ENCODE measurements at regions not wholly inside any gene's neighbourhood (a gene's known extent, or its start where the extent isn't known, plus 50 kb on each side); places are given as distances from the start of the nearest gene placed in this dataset.

DNA sequence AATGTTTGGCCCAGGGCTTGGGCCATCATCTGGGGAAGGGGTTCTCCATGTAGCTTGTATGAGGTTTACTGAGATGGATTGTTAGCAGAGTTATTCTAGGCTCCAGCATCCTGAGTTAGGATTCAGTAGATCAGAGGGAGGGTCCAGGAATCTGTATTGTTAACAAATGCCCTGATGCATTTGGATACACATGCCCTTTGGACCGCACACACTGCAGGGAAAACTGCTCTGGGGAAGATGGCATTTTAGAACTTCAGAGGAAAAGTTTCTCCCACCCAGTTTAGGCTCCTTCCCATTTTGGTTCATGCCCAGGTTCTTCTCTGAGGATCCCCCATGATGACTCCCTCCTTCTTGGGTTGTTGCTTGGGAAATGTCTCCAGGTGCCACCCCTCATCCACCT is 193.3 kb downstream of the KTN1 start:
- no peak for DNase-seq (ENCODE audit: low spot score in 2 of 2)

DNA sequence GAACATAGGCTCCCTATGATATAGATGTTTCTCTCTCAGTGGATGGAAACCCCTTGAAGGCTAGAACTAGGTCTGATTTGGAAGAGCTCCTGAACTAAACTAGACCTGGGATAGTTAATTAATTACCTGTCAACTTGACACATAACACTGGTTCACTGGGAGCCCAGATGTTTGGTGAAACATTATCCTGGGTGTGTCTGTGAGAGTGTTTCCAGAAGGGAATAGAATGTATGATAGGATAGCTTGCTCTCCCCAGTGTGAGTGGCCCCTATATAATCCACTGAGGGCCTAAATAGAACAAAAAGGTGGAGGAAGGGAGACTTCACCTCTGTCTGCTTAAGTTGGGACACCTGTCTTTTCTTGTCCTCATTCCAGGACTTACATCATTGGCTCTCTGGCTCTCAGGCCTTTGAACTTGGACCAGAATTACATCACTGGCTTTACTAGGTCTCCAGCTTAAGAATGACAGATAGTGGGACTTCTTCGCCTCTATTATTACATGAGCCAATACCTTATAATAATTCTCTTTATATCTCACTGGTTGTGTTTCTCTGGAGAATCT is 194.1 kb downstream of the KTN1 start:
- Histone ChIP-seq H3K36me3 (no peaks in the 10 kb centered on the region), H3K27ac (no peak overlapping the region), H3K4me1 (peaks cover 3% of the 10 kb centered on the region), H3K9me3 (no peaks in the 10 kb centered on the region), H3K4me3 (no peak overlapping the region), H3K27me3 (no peaks in the 10 kb centered on the region)
- no peak for DNase-seq (ENCODE audit: low spot score in 2 of 2)
- WGBS, result 95% methylated on average over 1 of the region's 1 CpG
- TF ChIP-seq POLR2AphosphoS5 (IDR thresholded peaks at IDR 0.05) (no peak), POLR2A (IDR thresholded peaks at IDR 0.05) (no peak), EP300 (IDR thresholded peaks at IDR 0.05) (no peak)
- TF ChIP-seq, protein P1, sequence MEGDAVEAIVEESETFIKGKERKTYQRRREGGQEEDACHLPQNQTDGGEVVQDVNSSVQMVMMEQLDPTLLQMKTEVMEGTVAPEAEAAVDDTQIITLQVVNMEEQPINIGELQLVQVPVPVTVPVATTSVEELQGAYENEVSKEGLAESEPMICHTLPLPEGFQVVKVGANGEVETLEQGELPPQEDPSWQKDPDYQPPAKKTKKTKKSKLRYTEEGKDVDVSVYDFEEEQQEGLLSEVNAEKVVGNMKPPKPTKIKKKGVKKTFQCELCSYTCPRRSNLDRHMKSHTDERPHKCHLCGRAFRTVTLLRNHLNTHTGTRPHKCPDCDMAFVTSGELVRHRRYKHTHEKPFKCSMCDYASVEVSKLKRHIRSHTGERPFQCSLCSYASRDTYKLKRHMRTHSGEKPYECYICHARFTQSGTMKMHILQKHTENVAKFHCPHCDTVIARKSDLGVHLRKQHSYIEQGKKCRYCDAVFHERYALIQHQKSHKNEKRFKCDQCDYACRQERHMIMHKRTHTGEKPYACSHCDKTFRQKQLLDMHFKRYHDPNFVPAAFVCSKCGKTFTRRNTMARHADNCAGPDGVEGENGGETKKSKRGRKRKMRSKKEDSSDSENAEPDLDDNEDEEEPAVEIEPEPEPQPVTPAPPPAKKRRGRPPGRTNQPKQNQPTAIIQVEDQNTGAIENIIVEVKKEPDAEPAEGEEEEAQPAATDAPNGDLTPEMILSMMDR (IDR thresholded peaks at IDR 0.05), result no peak

More for the DNA sequence above, 193.3 kb downstream of the KTN1 start:
- H3K27ac ChIP-seq, result no peak overlapping the region
- H3K4me1 ChIP-seq, result peaks cover 3% of the 10 kb centered on the region
- TF ChIP-seq POLR2AphosphoS5 (IDR thresholded peaks at IDR 0.05), result no peak
- TF ChIP-seq EP300 (IDR thresholded peaks at IDR 0.05), result no peak
- TF ChIP-seq, protein P1 (IDR thresholded peaks at IDR 0.05), result no peak
- no peak for TF ChIP-seq POLR2A (IDR thresholded peaks at IDR 0.05)
- no peaks in the 10 kb centered on the region for H3K36me3 ChIP-seq
- H3K9me3 ChIP-seq, result no peaks in the 10 kb centered on the region
- no peak overlapping the region for H3K4me3 ChIP-seq
- H3K27me3 ChIP-seq, result no peaks in the 10 kb centered on the region
- WGBS, result 89% methylated on average over 1 of the region's 1 CpG

DNA sequence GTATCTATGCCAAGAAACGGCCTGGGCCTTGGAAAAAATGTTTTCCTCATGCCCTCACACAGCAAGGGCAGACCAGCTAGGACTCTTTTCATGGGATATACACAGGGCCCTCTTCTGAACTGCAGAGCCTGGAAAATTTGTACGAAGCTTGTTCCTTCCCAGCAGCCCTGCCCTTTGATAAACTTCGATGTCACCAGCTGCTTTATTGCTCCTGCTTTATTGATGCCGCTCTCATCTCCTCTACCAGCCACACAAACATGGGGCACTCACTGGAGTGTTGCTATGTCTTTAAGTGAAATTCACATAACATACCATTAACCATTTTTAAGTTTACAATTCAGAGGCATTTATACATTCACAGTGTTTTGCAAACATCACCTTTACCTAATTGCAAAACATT is 197.9 kb downstream of the KTN1 start:
- DNase-seq (ENCODE audit: low spot score in 2 of 2), result no peak
- TF ChIP-seq POLR2AphosphoS5 (IDR thresholded peaks at IDR 0.05) (no peak), EP300 (IDR thresholded peaks at IDR 0.05) (no peak), POLR2A (IDR thresholded peaks at IDR 0.05) (no peak)
- TF ChIP-seq, protein P1 (IDR thresholded peaks at IDR 0.05), result no peak
- Histone ChIP-seq H3K9me3 (no peaks in the 10 kb centered on the region), H3K27me3 (no peaks in the 10 kb centered on the region), H3K4me3 (no peak overlapping the region), H3K27ac (no peak overlapping the region), H3K36me3 (no peaks in the 10 kb centered on the region), H3K4me1 (peaks cover 15% of the 10 kb centered on the region)
- WGBS, result 63% methylated on average over 4 of the region's 4 CpGs

DNA sequence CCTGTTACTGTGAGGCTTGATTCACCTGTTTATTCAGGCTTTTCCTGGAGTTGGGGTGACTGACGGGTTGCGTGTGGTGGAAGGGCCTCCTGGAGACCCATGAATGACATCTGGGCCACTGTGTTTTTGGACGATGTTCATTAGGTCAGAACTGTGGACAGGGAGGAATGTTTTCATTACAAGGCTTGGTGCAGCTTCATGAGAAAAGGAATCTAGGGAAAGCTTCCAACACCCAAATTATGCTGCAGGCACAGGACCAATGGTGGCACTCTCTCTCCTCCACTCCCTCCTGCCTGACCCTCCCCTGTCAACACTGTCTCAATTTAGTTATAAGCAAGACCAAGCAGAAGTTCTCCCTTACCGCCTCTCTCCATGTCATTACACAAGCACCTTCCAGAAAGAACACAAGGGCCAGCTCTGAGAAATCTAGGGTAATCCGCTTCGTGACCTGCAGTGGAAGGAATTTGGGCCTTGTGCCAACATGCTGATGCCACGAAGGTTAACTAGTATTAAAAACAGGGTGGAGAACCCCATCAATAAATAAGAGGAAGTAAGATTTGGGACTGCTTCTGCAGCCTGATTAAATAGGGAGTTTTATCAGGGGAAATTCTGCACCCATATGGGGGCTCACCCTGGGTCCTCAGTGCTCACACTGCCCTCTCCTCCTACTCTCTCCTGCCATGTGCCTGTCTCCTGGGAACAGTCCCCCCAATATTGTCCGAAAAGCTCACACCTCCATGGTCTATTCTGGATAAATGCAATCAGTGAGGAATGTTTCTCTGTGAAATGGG is 200.3 kb downstream of the KTN1 start:
- H3K9me3 ChIP-seq, result no peaks in the 10 kb centered on the region
- peaks cover 15% of the 10 kb centered on the region for H3K4me1 ChIP-seq
- H3K27me3 ChIP-seq, result no peaks in the 10 kb centered on the region
- TF ChIP-seq EP300 (IDR thresholded peaks at IDR 0.05), result no peak
- TF ChIP-seq POLR2A (IDR thresholded peaks at IDR 0.05), result no peak
- peak in 1 of 3 donors; percentile 55 for TF ChIP-seq POLR2AphosphoS5 (IDR thresholded peaks at IDR 0.05)
- TF ChIP-seq, protein P1 (IDR thresholded peaks at IDR 0.05), result no peak
- H3K27ac ChIP-seq, result peak overlapping the region; percentile 17
- whole genome bisulfite sequencing, result 22% methylated on average over 8 of the region's 8 CpGs
- H3K4me3 ChIP-seq, result no peak overlapping the region
- no peak for DNase-seq (ENCODE audit: low spot score in 2 of 2)
- no peaks in the 10 kb centered on the region for H3K36me3 ChIP-seq

DNA sequence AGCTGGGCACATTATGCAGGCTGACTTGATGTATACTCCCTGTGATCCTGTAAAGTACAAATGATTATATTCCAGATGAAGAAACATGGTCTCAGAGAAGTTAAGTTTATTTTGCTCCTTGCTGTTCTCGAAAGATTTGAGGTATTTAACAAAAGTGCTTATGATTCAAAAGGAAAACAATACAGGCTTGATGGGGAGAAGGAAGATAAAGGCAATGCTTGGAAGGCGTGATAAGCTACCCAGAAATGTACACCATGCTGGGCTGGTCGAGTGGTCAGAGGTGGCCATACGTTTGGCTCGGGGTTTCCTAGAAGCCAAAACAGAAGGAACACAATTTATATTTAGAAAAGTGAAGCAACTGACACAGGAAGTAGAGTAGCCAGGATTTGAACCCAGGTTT is 201.0 kb downstream of the KTN1 start:
- Histone ChIP-seq H3K4me1 (peaks cover 15% of the 10 kb centered on the region), H3K36me3 (no peaks in the 10 kb centered on the region), H3K27me3 (no peaks in the 10 kb centered on the region), H3K9me3 (no peaks in the 10 kb centered on the region), H3K27ac (no peak overlapping the region), H3K4me3 (no peak overlapping the region)
- TF ChIP-seq POLR2A (IDR thresholded peaks at IDR 0.05), result no peak
- TF ChIP-seq, protein P1 (IDR thresholded peaks at IDR 0.05), result no peak
- no peak for TF ChIP-seq POLR2AphosphoS5 (IDR thresholded peaks at IDR 0.05)
- TF ChIP-seq EP300 (IDR thresholded peaks at IDR 0.05), result no peak
- WGBS, result 89% methylated on average over 5 of the region's 5 CpGs
- no peak for DNase-seq (ENCODE audit: low spot score in 2 of 2)
